ENCODE measurements at regions not wholly inside any gene's neighbourhood (a gene's known extent, or its start where the extent isn't known, plus 50 kb on each side); places are given as distances from the start of the nearest gene placed in this dataset.

GRCh38 chr2:108145557-108146326, 94.0 kb upstream of the SULT1C3 start:
- no peak for DNase-seq

- no peak for DNase-seq
Measured at GRCh38 chr2:108148555-108148954, 91.2 kb upstream of the SULT1C3 start.

DNA sequence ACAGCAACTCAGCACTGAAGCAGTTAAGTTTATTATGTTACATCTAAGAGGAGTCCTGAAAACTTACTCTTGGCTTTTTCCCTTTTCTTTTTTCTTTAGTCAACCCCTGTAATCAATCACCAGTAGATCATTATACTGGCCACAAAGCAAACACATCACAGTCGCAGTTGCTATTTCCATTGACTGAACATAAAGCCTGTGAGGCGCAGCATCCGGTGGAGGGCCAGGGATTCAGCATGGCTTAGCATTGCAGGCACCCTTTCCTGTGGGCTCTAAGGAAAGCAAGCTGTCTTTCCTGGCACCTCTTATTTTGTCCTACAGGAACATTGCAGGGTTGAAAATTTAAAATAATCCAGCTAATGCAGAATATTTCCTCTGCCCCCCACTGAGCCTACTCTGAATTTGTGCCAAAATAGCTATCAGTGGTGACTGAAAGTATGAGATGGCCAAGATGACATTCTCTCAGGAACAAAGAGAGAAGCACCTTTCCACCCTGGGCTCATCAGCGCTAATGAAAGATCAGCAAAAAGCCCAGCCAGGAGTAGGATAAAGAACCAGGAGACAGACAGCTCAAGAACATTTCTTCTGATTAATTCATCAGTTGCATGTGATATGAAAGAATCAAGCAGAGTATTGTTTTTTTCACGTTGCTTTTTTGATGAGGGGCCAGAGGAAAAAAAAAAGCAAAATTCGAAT, 85.3 kb upstream of the SULT1C3 start:
- DNase-seq, result no peak

GRCh38 chr2:108161298-108161697, 78.5 kb upstream of the SULT1C3 start:
- no peak for DNase-seq

DNA sequence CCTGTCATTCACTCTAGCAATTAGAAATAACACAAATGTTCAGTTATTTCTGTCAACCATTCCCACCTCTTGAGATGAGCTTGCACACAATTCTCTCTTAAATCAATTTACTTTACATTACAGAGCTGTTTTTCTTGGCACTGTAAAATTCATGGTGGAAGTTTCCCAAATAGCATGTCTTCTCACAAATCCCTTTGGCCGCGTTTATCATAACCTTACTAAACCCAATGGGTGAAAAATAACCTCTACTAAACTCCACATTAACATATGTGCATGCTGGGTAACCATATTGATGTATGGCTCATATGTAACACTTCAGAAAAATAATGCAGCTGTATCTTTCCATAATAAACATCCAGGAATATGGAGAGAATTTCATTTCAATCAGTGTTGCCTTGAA, 75.5 kb upstream of the SULT1C3 start:
- DNase-seq, result no peak

GRCh38 chr2:108165729-108166128, 74.0 kb upstream of the SULT1C3 start:
- no peak for DNase-seq

DNA sequence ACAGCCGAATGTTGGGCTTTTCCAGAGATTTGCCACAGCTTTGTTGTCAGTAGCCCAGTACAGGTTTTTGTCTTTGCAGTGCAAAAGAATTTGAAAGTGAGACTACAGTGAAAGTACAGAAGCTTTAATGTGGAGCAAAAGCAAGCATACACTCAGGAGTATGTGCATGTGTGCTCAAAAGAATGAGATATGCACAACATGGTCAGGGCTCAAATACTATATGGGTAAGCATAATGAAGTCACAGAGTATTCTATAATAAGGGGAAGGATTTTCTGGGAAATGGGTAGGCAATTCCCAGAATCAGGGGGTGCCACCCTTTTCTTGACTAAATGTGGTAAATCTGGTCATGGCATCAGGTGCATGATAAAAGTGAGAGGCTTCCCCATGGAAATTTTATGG, 72.1 kb upstream of the SULT1C3 start:
- DNase-seq, result no peak

DNA sequence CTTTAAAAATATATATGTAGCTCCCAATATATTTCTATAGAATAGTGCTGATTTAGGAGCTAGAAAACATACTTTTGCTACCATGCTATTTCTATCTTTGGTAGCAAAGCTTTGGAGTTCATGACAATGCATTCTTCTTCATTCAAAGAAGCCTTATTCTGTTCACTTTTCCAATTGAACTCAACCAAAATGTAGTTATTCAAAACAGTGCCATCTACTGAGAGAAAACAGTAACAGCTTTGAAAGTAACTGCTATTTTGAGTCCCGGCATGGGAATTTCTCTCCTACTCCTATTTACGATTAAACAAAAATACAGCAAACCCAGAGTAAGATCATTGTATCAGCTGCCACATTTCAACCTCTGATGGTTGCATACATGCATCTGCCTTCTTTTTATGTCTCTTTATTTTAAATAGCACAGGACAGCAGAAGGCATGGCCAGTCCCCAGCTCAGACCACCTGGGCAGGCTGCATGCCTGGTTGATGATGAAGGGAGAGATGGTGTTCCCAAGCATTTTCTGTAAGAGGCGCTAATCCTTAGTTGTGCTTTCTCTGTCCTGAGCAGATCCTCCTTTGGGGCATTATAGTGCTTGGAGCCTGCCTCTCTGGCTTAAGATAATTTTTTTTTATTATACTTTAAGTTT, 69.7 kb upstream of the SULT1C3 start:
- no peak for DNase-seq

DNA sequence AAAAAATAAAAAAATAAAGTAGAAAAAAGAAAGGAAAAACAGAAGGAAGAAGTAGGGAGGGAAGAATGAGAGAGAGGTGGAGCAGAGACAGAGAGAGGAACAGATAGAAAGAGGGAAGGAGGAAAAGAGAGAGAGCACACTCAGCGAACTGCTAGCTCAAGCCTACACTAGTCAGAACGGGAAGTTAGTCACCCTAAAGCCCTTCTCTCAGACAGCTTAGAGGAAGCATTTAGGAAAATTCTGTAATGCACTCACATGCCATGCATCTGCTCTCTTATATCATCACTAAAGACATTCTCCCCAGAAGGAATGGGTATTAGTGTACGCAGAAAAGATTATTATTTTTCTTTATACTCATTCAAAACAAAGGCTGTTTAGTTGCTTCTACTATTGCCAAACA, 68.1 kb upstream of the SULT1C3 start:
- DNase-seq, result no peak

DNA sequence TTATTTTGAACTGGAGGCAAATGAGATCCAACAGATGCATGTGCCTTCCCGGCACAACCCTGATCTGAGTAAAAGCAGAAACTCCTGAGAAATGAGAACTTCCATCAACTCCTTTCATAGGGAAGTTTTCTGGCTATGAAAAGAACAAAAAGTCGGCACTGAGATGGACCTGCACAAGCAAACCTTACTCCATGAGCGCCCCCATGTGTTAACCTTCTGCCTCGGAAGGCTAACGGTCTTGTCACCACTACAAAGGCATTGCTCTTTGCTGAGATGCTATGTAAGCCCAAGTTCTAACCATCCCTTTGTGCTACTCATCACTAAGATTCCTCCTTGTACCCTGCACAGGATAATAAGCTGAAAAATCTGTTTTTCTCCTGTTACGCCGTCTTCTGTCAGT, 57.3 kb upstream of the SULT1C3 start:
- DNase-seq, result no peak

DNA sequence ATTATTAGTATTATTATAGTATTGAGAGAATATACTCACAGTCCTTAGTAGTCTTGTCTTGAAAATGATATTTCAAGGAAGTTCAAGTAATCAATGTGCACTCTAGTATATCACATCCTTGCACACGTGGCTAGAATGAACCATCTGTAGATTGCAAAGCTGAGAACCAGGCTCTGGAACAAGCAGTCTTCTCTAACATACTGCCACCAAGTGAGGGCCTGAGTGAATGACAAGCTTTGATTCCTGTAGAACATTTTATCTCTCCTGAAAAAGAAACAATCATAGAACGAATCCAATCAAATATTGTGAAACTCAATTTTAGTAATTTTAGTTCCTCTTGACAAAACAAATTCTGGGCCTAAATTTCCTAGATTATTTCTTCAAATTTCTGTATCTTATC, 55.3 kb upstream of the SULT1C3 start:
- no peak for DNase-seq

- no peak for DNase-seq
Measured at GRCh38 chr2:108189316-108189715, 50.5 kb upstream of the SULT1C3 start.

Measured in left hindlimb (tissue), 1 donor.